ENCODE measurements at regions not wholly inside any gene's neighbourhood (a gene's known extent, or its start where the extent isn't known, plus 50 kb on each side); places are given as distances from the start of the nearest gene placed in this dataset.

DNA sequence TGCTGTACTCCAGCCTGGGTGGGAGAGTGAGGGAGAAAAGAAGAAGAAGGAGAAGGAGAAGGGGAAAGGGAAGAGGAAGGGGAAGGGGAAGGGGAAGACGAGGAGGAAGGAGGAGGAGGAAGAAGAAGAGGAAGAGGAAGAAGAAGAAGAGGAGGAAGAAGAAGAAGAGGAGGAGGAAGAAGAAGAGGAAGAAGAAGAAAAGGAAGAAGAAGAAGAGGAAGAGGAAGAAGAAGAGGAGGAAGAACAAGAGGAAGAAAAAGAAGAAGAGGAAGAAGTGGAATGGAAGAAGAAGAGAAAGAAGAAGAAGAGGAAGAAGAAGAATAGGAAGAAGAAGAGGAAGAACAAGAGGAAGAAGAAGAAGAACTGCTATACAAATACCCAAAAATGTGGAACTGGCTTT is 507.4 kb upstream of the TMPO start:
- TF ChIP-seq, protein P1, sequence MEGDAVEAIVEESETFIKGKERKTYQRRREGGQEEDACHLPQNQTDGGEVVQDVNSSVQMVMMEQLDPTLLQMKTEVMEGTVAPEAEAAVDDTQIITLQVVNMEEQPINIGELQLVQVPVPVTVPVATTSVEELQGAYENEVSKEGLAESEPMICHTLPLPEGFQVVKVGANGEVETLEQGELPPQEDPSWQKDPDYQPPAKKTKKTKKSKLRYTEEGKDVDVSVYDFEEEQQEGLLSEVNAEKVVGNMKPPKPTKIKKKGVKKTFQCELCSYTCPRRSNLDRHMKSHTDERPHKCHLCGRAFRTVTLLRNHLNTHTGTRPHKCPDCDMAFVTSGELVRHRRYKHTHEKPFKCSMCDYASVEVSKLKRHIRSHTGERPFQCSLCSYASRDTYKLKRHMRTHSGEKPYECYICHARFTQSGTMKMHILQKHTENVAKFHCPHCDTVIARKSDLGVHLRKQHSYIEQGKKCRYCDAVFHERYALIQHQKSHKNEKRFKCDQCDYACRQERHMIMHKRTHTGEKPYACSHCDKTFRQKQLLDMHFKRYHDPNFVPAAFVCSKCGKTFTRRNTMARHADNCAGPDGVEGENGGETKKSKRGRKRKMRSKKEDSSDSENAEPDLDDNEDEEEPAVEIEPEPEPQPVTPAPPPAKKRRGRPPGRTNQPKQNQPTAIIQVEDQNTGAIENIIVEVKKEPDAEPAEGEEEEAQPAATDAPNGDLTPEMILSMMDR (IDR thresholded peaks at IDR 0.05): no peak
- WGBS, 2 donors: 0 to 32% methylated on average over 1 of the region's 1 CpG

DNA sequence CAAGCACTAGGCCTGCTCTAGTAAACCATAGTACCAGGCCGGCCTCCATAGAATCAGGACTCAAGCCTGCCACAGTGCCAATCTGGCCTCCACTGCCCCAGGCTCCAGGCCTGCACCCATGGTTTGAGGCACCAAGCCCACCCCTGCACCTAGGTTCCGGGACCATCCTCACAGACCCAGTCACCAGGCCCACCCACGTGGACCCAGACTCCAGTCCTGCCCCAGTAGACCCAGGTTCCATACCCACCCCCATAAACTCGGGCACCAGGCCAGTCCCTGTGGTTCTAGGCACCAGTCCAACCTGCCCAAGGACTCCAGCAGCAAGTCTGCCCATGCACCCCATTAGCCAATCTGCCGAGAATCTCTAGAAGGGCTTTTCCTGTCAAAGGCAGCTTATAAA is 501.8 kb upstream of the TMPO start:
- no peak overlapping the region for H3K4me3 ChIP-seq
- peaks cover 0 to 19% (median 0%) of the 10 kb centered on the region in 11 donors for H3K9me3 ChIP-seq
- TF ChIP-seq, protein P1 (IDR thresholded peaks at IDR 0.05): no peak
- 84 to 89% methylated on average over 5 of the region's 5 CpGs for WGBS, 2 donors
- no peak for ATAC-seq
- no peaks in the 10 kb centered on the region for H3K4me1 ChIP-seq
- H3K27me3 ChIP-seq: no peaks in the 10 kb centered on the region
- DNase-seq: no peak
- H3K36me3 ChIP-seq: no peaks in the 10 kb centered on the region
- no peak overlapping the region for H3K27ac ChIP-seq
- intact Hi-C loops (cut with DNase I): no loop called here

More for the DNA sequence above, 507.4 kb upstream of the TMPO start:
- Histone ChIP-seq H3K27me3 (peaks cover 0 to 3% (median 0%) of the 10 kb centered on the region in 7 donors), H3K4me1 (no peaks in the 10 kb centered on the region), H3K27ac (no peak overlapping the region), H3K36me3 (no peaks in the 10 kb centered on the region), H3K4me3 (no peak overlapping the region), H3K9me3 (peaks cover 0 to 10% (median 0%) of the 10 kb centered on the region in 11 donors)
- intact Hi-C loops (cut with DNase I): no loop called here
- ATAC-seq (no peak), DNase-seq (no peak)

DNA sequence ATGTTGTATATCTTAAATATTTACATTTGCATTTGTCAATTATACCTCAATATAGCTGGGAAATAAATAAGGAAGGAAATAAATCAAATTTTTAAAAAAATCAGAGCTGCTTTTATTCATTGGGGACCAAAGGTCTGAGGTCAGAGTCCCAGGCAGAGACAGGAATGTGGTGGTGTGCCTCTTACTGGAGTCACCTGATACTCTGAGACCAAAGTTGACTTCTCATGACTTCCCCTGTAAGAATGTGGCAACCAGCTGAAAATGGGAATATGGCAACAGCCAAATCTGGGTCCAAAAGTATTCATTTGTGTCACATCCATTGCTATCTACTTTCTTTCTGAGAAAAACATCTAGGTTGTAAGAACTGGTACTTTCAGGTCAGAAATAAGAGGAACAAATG is 496.6 kb upstream of the TMPO start:
- peaks cover 0 to 14% (median 0%) of the 10 kb centered on the region in 11 donors for H3K9me3 ChIP-seq
- TF ChIP-seq, protein P1 (IDR thresholded peaks at IDR 0.05): no peak
- intact Hi-C loops (cut with DNase I): no loop called here
- no peak overlapping the region for H3K27ac ChIP-seq
- no peak overlapping the region for H3K4me3 ChIP-seq
- no peak for DNase-seq
- no peaks in the 10 kb centered on the region for H3K4me1 ChIP-seq
- H3K27me3 ChIP-seq: no peaks in the 10 kb centered on the region
- no peaks in the 10 kb centered on the region for H3K36me3 ChIP-seq
- no peak for ATAC-seq

DNA sequence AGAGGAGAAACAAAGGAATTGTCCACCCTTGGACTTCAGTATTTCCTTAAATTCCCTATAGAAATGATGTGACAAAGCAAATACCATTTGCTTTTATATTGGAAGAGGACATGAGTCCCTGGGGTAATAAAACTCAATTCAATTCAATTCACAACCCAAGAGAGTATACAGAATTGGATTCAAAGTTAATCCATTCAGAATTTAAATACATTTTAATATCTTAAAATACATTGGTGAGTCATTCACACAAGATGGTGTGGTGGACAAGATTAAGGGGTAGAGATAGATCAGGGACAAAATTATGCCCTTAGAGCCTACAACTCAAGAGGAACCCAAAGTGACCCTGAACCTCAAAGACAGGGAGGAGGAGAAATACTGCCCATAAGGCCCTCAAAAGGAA is 495.0 kb upstream of the TMPO start:
- TF ChIP-seq, protein P1 (IDR thresholded peaks at IDR 0.05): no peak
- ATAC-seq: no peak
- Histone ChIP-seq H3K27me3 (no peaks in the 10 kb centered on the region), H3K9me3 (peaks cover 0 to 7% (median 0%) of the 10 kb centered on the region in 11 donors), H3K27ac (no peak overlapping the region), H3K4me3 (no peak overlapping the region), H3K4me1 (no peaks in the 10 kb centered on the region), H3K36me3 (no peaks in the 10 kb centered on the region)
- DNase-seq: no peak
- intact Hi-C loops (cut with DNase I): no loop called here

DNA sequence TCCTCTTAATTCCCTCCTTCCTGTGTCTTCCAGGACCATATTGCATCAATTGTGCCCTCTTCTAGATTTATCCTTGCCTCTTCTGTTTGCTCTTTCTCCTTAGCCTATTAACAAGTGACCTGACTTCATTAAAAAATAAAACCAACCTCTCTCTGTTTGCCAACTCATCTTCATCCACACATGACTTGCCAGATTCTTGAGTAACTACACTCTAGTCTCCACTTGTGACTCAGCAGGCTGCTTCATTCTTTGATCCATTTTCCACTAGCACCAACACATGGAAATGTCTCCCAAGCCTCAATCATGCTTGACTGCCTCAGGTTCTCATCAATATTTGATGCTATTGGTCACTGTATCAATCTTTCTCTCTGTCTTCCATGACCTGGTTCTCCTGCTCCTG is 492.4 kb upstream of the TMPO start:
- H3K27ac ChIP-seq: no peak overlapping the region
- intact Hi-C loops (cut with DNase I): no loop called here
- no peaks in the 10 kb centered on the region for H3K4me1 ChIP-seq
- DNase-seq: no peak
- no peak overlapping the region for H3K4me3 ChIP-seq
- no peak for ATAC-seq
- no peaks in the 10 kb centered on the region for H3K27me3 ChIP-seq
- no peaks in the 10 kb centered on the region for H3K36me3 ChIP-seq
- TF ChIP-seq, protein P1 (IDR thresholded peaks at IDR 0.05): no peak
- peaks cover 0 to 5% (median 0%) of the 10 kb centered on the region in 11 donors for H3K9me3 ChIP-seq

All from heart right ventricle (tissue), 16 donors.